Muscle of leg (tissue), 3 donors: ENCODE measurements at regions not wholly inside any gene's neighbourhood (a gene's known extent, or its start where the extent isn't known, plus 50 kb on each side); places are given as distances from the start of the nearest gene placed in this dataset.
"Not testable (repeated sequence)": the region's sequence is repeated elsewhere in the genome, so short reads cannot be mapped to it uniquely, and the experiment has no call there.

Experiments
- DNase-seq: peaks from one replicate; pipeline ENCODE4 v3.0.0; 2013
- H3K27ac ChIP-seq: one replicate; pipeline ENCODE4 v1.5.1; 2013; ENCODE audit warnings: mild to moderate bottlenecking, low read length, control low read depth
- H3K27me3 ChIP-seq: one replicate; pipeline ENCODE4 v1.6.1; 2013; ENCODE audit warnings: low read length; ENCODE audit not compliant: control insufficient read depth, insufficient read depth
- H3K36me3 ChIP-seq: one replicate; pipeline ENCODE4 v1.6.1; 2013; ENCODE audit warnings: low read length; ENCODE audit not compliant: control insufficient read depth, insufficient read depth
- H3K4me1 ChIP-seq: one replicate; pipeline ENCODE4 v1.6.1; 2013; ENCODE audit warnings: low read length; ENCODE audit not compliant: control insufficient read depth, insufficient read depth
- H3K4me3 ChIP-seq: one replicate; pipeline ENCODE4 v1.5.1; 2013; ENCODE audit warnings: low read length, control low read depth
- H3K9me3 ChIP-seq: replicated peaks from 2 replicates; pipeline ENCODE4 v1.6.1; 2013; ENCODE audit warnings: low read depth, low read length; ENCODE audit not compliant: control insufficient read depth
- WGBS: methylation state at CpG from one replicate; pipeline ENCODE4 v1.1.5; 2013; ENCODE audit warnings: missing lambda C conversion rate; ENCODE audit not compliant: insufficient coverage; 5-methylcytosine and 5-hydroxymethylcytosine counted together

- H3K9me3 ChIP-seq, H3K27me3 ChIP-seq, H3K36me3 ChIP-seq, H3K4me3 ChIP-seq, DNase-seq, H3K27ac ChIP-seq, H3K4me1 ChIP-seq: not testable (repeated sequence)
Observed at GRCh38 chr5:35521-35920, 56.4 kb upstream of the PLEKHG4B start.

GRCh38 chr5:37207-37606, 54.8 kb upstream of the PLEKHG4B start:
- not testable (repeated sequence) for H3K27ac ChIP-seq, H3K36me3 ChIP-seq, H3K27me3 ChIP-seq, H3K9me3 ChIP-seq, H3K4me1 ChIP-seq, DNase-seq, H3K4me3 ChIP-seq
- 72% methylated on average over 5 of the region's 11 CpGs for WGBS

GRCh38 chr5:39979-40583, 51.9 kb upstream of the PLEKHG4B start:
- Histone ChIP-seq H3K4me3 (no peak overlapping the region), H3K9me3 (no peaks in the 10 kb centered on the region), H3K27ac (no peak overlapping the region), H3K27me3 (peaks cover 2% of the 10 kb centered on the region), H3K4me1 (no peaks in the 10 kb centered on the region), H3K36me3 (no peaks in the 10 kb centered on the region)
- no peak for DNase-seq
- 60% methylated on average over 5 of the region's 13 CpGs for WGBS
